Activated CD4-positive, alpha-beta memory T cell treated with anti-CD3 and anti-CD28 coated beads for 36 hours (primary cell): ENCODE measurements at regions not wholly inside any gene's neighbourhood (a gene's known extent, or its start where the extent isn't known, plus 50 kb on each side); places are given as distances from the start of the nearest gene placed in this dataset.
"Not testable (repeated sequence)": the region's sequence is repeated elsewhere in the genome, so short reads cannot be mapped to it uniquely, and the experiment has no call there.

Experiments
- CTCF ChIA-PET: fragments of 350-600 bp; sonication (Branson Sonifier 250); formaldehyde crosslinking; loops from one replicate; lab custom pipeline; 2021; ENCODE audit warnings: antibody characterized with exemption, inconsistent platforms; lab: Charles Lee
- POLR2A ChIA-PET: fragments of 350-600 bp; sonication (Branson Sonifier 250); formaldehyde crosslinking; loops from one replicate; lab custom pipeline; 2021; ENCODE audit warnings: antibody characterized with exemption; lab: Charles Lee
- DNase-seq: peaks from one replicate; pipeline ENCODE4 v3.0.0-alpha.2; 2020
- H3K27ac Mint-ChIP-seq: one replicate; pipeline ENCODE4 v1.8.0; 2021; ENCODE audit warnings: mixed read lengths
- H3K27me3 Mint-ChIP-seq: one replicate; pipeline ENCODE4 v1.8.0; 2021; ENCODE audit warnings: mixed read lengths
- H3K36me3 Mint-ChIP-seq: one replicate; pipeline ENCODE4 v1.8.0; 2021; ENCODE audit warnings: mixed read lengths
- H3K4me1 Mint-ChIP-seq: one replicate; pipeline ENCODE4 v1.8.0; 2021; ENCODE audit warnings: low read depth, mixed read lengths
- H3K4me3 Mint-ChIP-seq: one replicate; pipeline ENCODE4 v1.8.0; 2021; ENCODE audit warnings: mild to moderate bottlenecking, mixed read lengths
- H3K9me3 Mint-ChIP-seq: one replicate; pipeline ENCODE4 v1.8.0; 2021; ENCODE audit warnings: mixed read lengths
- intact Hi-C: fragments of 100-400 bp; cut with micrococcal nuclease; formaldehyde crosslinking; loops from one replicate; pipeline ENCODE4 v1.15.1; 2023

GRCh38 chr5:10894445-10895054 lies 133.5 kb upstream of the DAP start:
- Mint-ChIP-seq H3K36me3 (no peaks in the 10 kb centered on the region), H3K4me1 (no peaks in the 10 kb centered on the region), H3K9me3 (peaks cover 5% of the 10 kb centered on the region), H3K27me3 (no peaks in the 10 kb centered on the region), H3K27ac (no peak overlapping the region), H3K4me3 (no peak overlapping the region)
- ChIA-PET CTCF (no interaction called here), POLR2A (no interaction called here)
- intact Hi-C loops = no loop called here
- no peak for DNase-seq

- POLR2A ChIA-PET = no interaction called here
- CTCF ChIA-PET = no interaction called here
- no peaks in the 10 kb centered on the region for H3K27me3 Mint-ChIP-seq
- intact Hi-C loops = no loop called here
- no peaks in the 10 kb centered on the region for H3K4me1 Mint-ChIP-seq
- H3K4me3 Mint-ChIP-seq = no peak overlapping the region
- H3K36me3 Mint-ChIP-seq = no peaks in the 10 kb centered on the region
- no peak for DNase-seq
- peaks cover 5% of the 10 kb centered on the region for H3K9me3 Mint-ChIP-seq
- no peak overlapping the region for H3K27ac Mint-ChIP-seq
Measured at GRCh38 chr5:10892911-10893215, 131.8 kb upstream of the DAP start.

- no peak overlapping the region for H3K4me3 Mint-ChIP-seq
- intact Hi-C loops = no loop called here
Measured at GRCh38 chr5:10892147-10892910, 131.3 kb upstream of the DAP start.

GRCh38 chr5:10891193-10891592 lies 130.2 kb upstream of the DAP start:
- Mint-ChIP-seq H3K9me3 (peaks cover 5% of the 10 kb centered on the region), H3K27ac (no peak overlapping the region), H3K36me3 (no peaks in the 10 kb centered on the region), H3K27me3 (no peaks in the 10 kb centered on the region), H3K4me3 (no peak overlapping the region), H3K4me1 (no peaks in the 10 kb centered on the region)
- CTCF ChIA-PET = interaction anchor here (1.0 kb wide), 1 partner anchor 27 kb away, joined by 3 read pairs; no protein-coding TSS in a partner anchor
- intact Hi-C loops = no loop called here
- no peak for DNase-seq
- POLR2A ChIA-PET = no interaction called here

More at GRCh38 chr5:10892147-10892910, 131.3 kb upstream of the DAP start:
- H3K36me3 Mint-ChIP-seq = no peaks in the 10 kb centered on the region
- ChIA-PET POLR2A (no interaction called here), CTCF (interaction anchor here (1.0 kb wide), 1 partner anchor 28 kb away, joined by 3 read pairs; no protein-coding TSS in a partner anchor)
- no peaks in the 10 kb centered on the region for H3K27me3 Mint-ChIP-seq
- no peaks in the 10 kb centered on the region for H3K4me1 Mint-ChIP-seq
- peaks cover 5% of the 10 kb centered on the region for H3K9me3 Mint-ChIP-seq
- no peak overlapping the region for H3K27ac Mint-ChIP-seq
- no peak for DNase-seq

GRCh38 chr5:10886497-10886896 lies 125.5 kb upstream of the DAP start:
- ChIA-PET CTCF (no interaction called here), POLR2A (no interaction called here)
- H3K4me1 Mint-ChIP-seq = no peaks in the 10 kb centered on the region
- H3K4me3 Mint-ChIP-seq = no peak overlapping the region
- no peak overlapping the region for H3K27ac Mint-ChIP-seq
- no peaks in the 10 kb centered on the region for H3K27me3 Mint-ChIP-seq
- no peak for DNase-seq
- intact Hi-C loops = no loop called here
- H3K9me3 Mint-ChIP-seq = peaks cover 10% of the 10 kb centered on the region
- no peaks in the 10 kb centered on the region for H3K36me3 Mint-ChIP-seq

- Mint-ChIP-seq H3K27ac (no peak overlapping the region), H3K9me3 (peaks cover 5% of the 10 kb centered on the region), H3K4me1 (no peaks in the 10 kb centered on the region), H3K27me3 (no peaks in the 10 kb centered on the region), H3K4me3 (no peak overlapping the region), H3K36me3 (no peaks in the 10 kb centered on the region)
- CTCF ChIA-PET = interaction anchor here (0.8 kb wide), 1 partner anchor 28 kb away, joined by 4 read pairs; no protein-coding TSS in a partner anchor
- POLR2A ChIA-PET = no interaction called here
- no peak for DNase-seq
- intact Hi-C loops = no loop called here
Measured at GRCh38 chr5:10885026-10885425, 124.0 kb upstream of the DAP start.

- POLR2A ChIA-PET, H3K9me3 Mint-ChIP-seq, H3K4me3 Mint-ChIP-seq, H3K27ac Mint-ChIP-seq, DNase-seq, H3K4me1 Mint-ChIP-seq, CTCF ChIA-PET, H3K27me3 Mint-ChIP-seq, H3K36me3 Mint-ChIP-seq, intact Hi-C loops: not testable (repeated sequence)
Measured at GRCh38 chr5:10883945-10884344, 122.9 kb upstream of the DAP start.

- peaks cover 5% of the 10 kb centered on the region for H3K9me3 Mint-ChIP-seq
- intact Hi-C loops = no loop called here
Measured at GRCh38 chr5:10880934-10881333, 119.9 kb upstream of the DAP start.

GRCh38 chr5:10876996-10877395 lies 116.0 kb upstream of the DAP start:
- H3K27me3 Mint-ChIP-seq, H3K9me3 Mint-ChIP-seq, H3K36me3 Mint-ChIP-seq, POLR2A ChIA-PET, DNase-seq, H3K27ac Mint-ChIP-seq, H3K4me3 Mint-ChIP-seq, intact Hi-C loops, H3K4me1 Mint-ChIP-seq: not testable (repeated sequence)
- CTCF ChIA-PET = interaction anchor here (0.8 kb wide), 1 partner anchor 13 kb away, joined by 3 read pairs; no protein-coding TSS in a partner anchor

More at GRCh38 chr5:10880934-10881333, 119.9 kb upstream of the DAP start:
- no peak overlapping the region for H3K27ac Mint-ChIP-seq
- H3K4me3 Mint-ChIP-seq = no peak overlapping the region
- ChIA-PET POLR2A (no interaction called here), CTCF (no interaction called here)
- DNase-seq = no peak
- H3K4me1 Mint-ChIP-seq = no peaks in the 10 kb centered on the region
- H3K36me3 Mint-ChIP-seq = no peaks in the 10 kb centered on the region
- peaks cover 10% of the 10 kb centered on the region for H3K27me3 Mint-ChIP-seq

- CTCF ChIA-PET = interaction anchor here (1.2 kb wide), 1 partner anchor 12 kb away, joined by 3 read pairs; no protein-coding TSS in a partner anchor
- intact Hi-C loops = no loop called here
Measured at GRCh38 chr5:10876006-10876744, 115.1 kb upstream of the DAP start.

GRCh38 chr5:10875201-10875768 lies 114.3 kb upstream of the DAP start:
- DNase-seq = no peak
- CTCF ChIA-PET = interaction anchor here (1.2 kb wide), 1 partner anchor 11 kb away, joined by 3 read pairs; no protein-coding TSS in a partner anchor
- intact Hi-C loops = no loop called here
- no peaks in the 10 kb centered on the region for H3K36me3 Mint-ChIP-seq
- no peaks in the 10 kb centered on the region for H3K4me1 Mint-ChIP-seq
- H3K27ac Mint-ChIP-seq = no peak overlapping the region
- peaks cover 10% of the 10 kb centered on the region for H3K27me3 Mint-ChIP-seq
- H3K4me3 Mint-ChIP-seq = no peak overlapping the region
- POLR2A ChIA-PET = no interaction called here
- H3K9me3 Mint-ChIP-seq = no peaks in the 10 kb centered on the region

More at GRCh38 chr5:10876006-10876744, 115.1 kb upstream of the DAP start:
- no peaks in the 10 kb centered on the region for H3K9me3 Mint-ChIP-seq
- POLR2A ChIA-PET = no interaction called here
- no peaks in the 10 kb centered on the region for H3K4me1 Mint-ChIP-seq
- H3K27me3 Mint-ChIP-seq = peaks cover 10% of the 10 kb centered on the region
- DNase-seq = no peak
- no peak overlapping the region for H3K27ac Mint-ChIP-seq
- H3K4me3 Mint-ChIP-seq = no peak overlapping the region
- H3K36me3 Mint-ChIP-seq = no peaks in the 10 kb centered on the region

GRCh38 chr5:10874541-10874940 lies 113.5 kb upstream of the DAP start:
- Mint-ChIP-seq H3K4me3 (no peak overlapping the region), H3K9me3 (no peaks in the 10 kb centered on the region), H3K36me3 (no peaks in the 10 kb centered on the region), H3K27ac (no peak overlapping the region), H3K27me3 (peaks cover 10% of the 10 kb centered on the region), H3K4me1 (no peaks in the 10 kb centered on the region)
- CTCF ChIA-PET = no interaction called here
- POLR2A ChIA-PET = no interaction called here
- no peak for DNase-seq
- intact Hi-C loops = no loop called here
